A549 (cell line): ENCODE measurements at regions not wholly inside any gene's neighbourhood (a gene's known extent, or its start where the extent isn't known, plus 50 kb on each side); places are given as distances from the start of the nearest gene placed in this dataset.

Experiments used
- CHD2 ChIP-seq: fragments of 150-350 bp; IDR thresholded peaks from 2 replicates; pipeline ENCODE4 v1.6.1; 2014; ENCODE audit warnings: low read length; ENCODE audit not compliant: partially characterized antibody
- CTCF ChIP-seq: fragments of >200 bp; sonication (Bioruptor Twin); formaldehyde crosslinking; IDR thresholded peaks from 3 replicates; pipeline ENCODE4 v1.5.1; 2016
- MAX ChIP-seq: IDR thresholded peaks from 2 replicates; pipeline ENCODE4 v1.6.1; 2012
- POLR2A ChIP-seq: IDR thresholded peaks from 2 replicates; pipeline ENCODE4 v1.6.1; 2012; ENCODE audit warnings: mild to moderate bottlenecking, low read length

GRCh38 chr7:116339564-116339963, 129.2 kb downstream of the TES start:
- no peak for TF ChIP-seq CTCF
- no peak for TF ChIP-seq POLR2A
- no peak for TF ChIP-seq CHD2
- no peak for TF ChIP-seq MAX
